Subcutaneous abdominal adipose tissue (tissue), 5 donors: ENCODE measurements at regions not wholly inside any gene's neighbourhood (a gene's known extent, or its start where the extent isn't known, plus 50 kb on each side); places are given as distances from the start of the nearest gene placed in this dataset.
"Not testable (repeated sequence)": the region's sequence is repeated elsewhere in the genome, so short reads cannot be mapped to it uniquely, and the experiment has no call there.

ENCODE experiments used
- H3K27ac ChIP-seq: one replicate; pipeline ENCODE4 v1.7.0; 2013; ENCODE audit warnings: low read depth, mild to moderate bottlenecking, inconsistent platforms, low read length, moderate library complexity
- H3K27me3 ChIP-seq, 5 donors: one replicate each; pipeline ENCODE4 v1.7.0; 2013; ENCODE audit warnings: low read length in 5 of 5, inconsistent platforms in 1 of 5; ENCODE audit not compliant: control insufficient read depth in 5 of 5, insufficient read depth in 4 of 5
- H3K36me3 ChIP-seq, 5 donors: one replicate each; pipeline ENCODE4 v1.7.0; 2013; ENCODE audit warnings: low read length in 5 of 5; ENCODE audit not compliant: control insufficient read depth in 5 of 5, insufficient read depth in 5 of 5
- H3K4me1 ChIP-seq, 5 donors: one replicate each; pipeline ENCODE4 v1.7.0; 2013; ENCODE audit warnings: low read length in 5 of 5, mild to moderate bottlenecking in 3 of 5, moderate library complexity in 1 of 5; ENCODE audit not compliant: control insufficient read depth in 5 of 5, insufficient read depth in 5 of 5
- H3K4me3 ChIP-seq, 5 donors: one replicate each; pipeline ENCODE4 v1.7.0; 2013; ENCODE audit warnings: low read length in 5 of 5, low read depth in 1 of 5
- H3K9ac ChIP-seq, 5 donors: one replicate each; pipeline ENCODE4 v1.7.0; 2013; ENCODE audit warnings: low read length in 5 of 5, mild to moderate bottlenecking in 4 of 5, moderate library complexity in 3 of 5
- H3K9me3 ChIP-seq, 5 donors: one replicate each; pipeline ENCODE4 v1.7.0; 2013; ENCODE audit warnings: low read length in 5 of 5; ENCODE audit not compliant: control insufficient read depth in 5 of 5
- donor health status: healthy.
- donor health status: healthy.
- donor health status: healthy.
- donor health status: healthy.
- donor health status: healthy.

DNA sequence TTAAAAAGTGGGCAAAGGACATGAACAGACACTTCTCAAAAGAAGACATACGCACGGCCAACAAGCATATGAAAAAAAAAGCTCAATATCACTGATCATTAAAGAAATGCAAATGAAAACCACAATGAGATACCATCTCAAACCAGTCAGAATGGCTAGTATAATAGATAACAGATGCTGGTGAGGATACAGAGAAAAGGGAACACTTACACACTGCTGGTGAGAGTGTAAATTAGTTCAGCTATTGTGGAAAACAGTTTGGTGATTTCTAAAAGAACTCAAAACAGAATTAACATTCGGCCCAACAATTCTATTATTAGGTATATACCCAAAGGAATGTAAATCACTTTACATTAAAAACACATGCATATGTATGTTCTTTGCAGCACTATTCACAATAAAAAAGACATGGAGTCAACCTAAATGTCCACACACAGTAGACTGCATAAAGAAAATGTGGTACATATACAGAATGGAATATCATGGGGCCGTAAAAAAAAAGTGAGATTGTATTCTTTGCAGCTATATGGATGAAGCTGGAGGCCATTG is 1569.0 kb downstream of the OLFM4 start:
- H3K9me3 ChIP-seq: peaks cover 0 to 3% (median 0%) of the 10 kb centered on the region in 5 donors
- H3K4me3 ChIP-seq: no peak overlapping the region
- H3K4me1 ChIP-seq: no peaks in the 10 kb centered on the region
- no peak overlapping the region for H3K27ac ChIP-seq
- H3K27me3 ChIP-seq: peaks cover 0 to 3% (median 0%) of the 10 kb centered on the region in 5 donors
- no peaks in the 10 kb centered on the region for H3K36me3 ChIP-seq
- H3K9ac ChIP-seq: no peak overlapping the region

DNA sequence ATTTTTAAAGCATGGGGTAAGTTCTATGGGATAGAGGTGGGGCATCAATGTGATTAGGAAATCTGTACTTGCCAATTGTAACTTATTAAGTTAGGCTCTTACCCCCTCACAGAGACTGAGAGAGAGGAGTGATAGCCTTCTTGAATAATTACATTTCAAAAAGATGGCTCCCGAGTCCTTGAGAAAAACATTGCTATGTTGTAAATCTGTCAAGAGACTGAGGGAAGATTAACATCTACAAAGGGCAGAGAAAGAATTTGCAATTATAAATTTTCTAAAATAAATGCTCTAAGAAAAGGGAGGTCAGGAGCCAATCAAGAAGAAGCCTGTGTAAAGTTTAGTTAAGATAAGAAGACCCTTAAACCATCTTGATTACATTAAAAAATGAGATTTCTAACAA is 1570.8 kb downstream of the OLFM4 start:
- no peak overlapping the region for H3K4me3 ChIP-seq
- no peaks in the 10 kb centered on the region for H3K36me3 ChIP-seq
- no peaks in the 10 kb centered on the region for H3K27me3 ChIP-seq
- H3K9me3 ChIP-seq: no peaks in the 10 kb centered on the region
- no peak overlapping the region for H3K9ac ChIP-seq
- no peaks in the 10 kb centered on the region for H3K4me1 ChIP-seq
- H3K27ac ChIP-seq: no peak overlapping the region

DNA sequence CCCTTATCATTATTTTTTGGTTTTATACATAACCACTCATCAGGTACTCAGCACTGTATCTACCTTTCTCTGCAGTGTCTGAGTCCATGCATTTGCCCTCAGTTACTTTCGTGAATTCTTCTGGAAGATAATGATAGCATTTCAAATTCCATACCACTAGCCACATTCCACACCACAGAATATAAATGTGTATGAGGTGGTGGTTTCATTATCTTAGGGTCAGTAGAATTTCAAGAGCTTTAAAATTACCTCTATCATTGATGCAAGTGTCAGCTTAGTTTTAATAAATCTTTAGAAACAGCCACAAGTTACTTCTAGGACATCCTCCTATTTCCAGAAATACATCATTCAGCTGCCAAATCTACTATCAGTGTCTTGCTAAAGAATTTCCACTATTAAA is 1578.3 kb downstream of the OLFM4 start:
- no peak overlapping the region for H3K27ac ChIP-seq
- H3K4me1 ChIP-seq: no peaks in the 10 kb centered on the region
- H3K36me3 ChIP-seq: no peaks in the 10 kb centered on the region
- no peak overlapping the region for H3K4me3 ChIP-seq
- no peaks in the 10 kb centered on the region for H3K27me3 ChIP-seq
- no peak overlapping the region for H3K9ac ChIP-seq
- H3K9me3 ChIP-seq: no peaks in the 10 kb centered on the region

DNA sequence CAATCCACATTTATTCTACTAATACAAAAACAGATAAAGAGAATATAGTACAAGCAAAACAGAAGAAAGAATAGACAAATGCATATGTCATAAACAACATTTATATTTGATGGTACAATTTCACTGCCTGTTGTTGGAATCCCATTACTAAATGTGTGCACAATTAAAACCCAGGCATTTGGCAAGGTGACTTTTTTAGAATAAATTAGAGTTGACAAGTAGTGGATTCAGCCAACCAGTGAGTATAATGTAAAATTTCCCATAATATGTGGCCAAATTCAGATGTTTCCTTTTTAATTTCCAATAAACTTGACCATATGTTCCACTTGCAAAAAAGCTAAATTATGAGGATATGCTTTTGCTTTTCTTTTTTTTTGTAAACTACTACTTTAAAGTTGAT is 1578.8 kb downstream of the OLFM4 start:
- Histone ChIP-seq H3K27ac (no peak overlapping the region), H3K36me3 (no peaks in the 10 kb centered on the region), H3K4me3 (no peak overlapping the region), H3K4me1 (no peaks in the 10 kb centered on the region), H3K9me3 (no peaks in the 10 kb centered on the region), H3K9ac (no peak overlapping the region), H3K27me3 (no peaks in the 10 kb centered on the region)

DNA sequence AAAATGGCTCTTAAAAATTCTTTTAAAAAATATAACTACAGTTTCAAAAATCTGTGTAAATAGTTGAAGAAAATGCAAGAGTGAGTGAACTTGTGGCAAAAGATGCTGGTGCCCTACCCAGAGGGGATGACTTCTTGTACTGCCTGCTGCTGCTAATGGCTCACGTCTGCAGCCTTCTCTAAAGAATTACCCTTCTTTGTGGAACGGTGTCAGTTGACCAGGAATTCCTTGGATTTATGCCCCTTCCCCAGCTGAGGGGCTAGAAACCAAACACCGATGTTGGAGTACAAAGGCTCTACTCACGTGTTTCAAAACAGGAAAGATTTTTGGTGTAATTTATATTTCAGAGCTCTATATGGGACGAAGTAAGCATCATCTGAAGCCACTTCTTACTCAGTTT is 1582.8 kb downstream of the OLFM4 start:
- Histone ChIP-seq H3K9ac (no peak overlapping the region), H3K36me3 (no peaks in the 10 kb centered on the region), H3K4me3 (no peak overlapping the region), H3K9me3 (no peaks in the 10 kb centered on the region), H3K27me3 (no peaks in the 10 kb centered on the region), H3K27ac (no peak overlapping the region), H3K4me1 (no peaks in the 10 kb centered on the region)

DNA sequence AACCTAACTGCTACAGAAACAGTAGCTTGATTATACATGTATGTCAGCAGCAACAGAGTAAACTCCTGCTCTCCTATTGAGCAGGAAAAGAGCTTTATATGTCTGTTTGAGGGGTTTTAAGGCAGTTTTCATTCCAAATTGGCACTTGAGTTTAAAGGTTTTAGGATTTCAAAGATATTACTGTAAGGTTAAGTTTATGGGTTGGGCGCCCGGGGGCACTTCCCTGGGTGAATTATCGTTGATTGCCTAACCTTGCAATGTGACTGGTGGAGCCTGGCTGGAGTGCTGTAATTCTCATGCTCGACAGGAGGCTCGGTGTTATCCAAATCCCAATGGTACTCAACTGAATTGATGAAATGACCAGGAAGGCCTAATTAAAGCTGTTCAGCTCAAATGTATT is 1586.1 kb downstream of the OLFM4 start:
- no peak overlapping the region for H3K4me3 ChIP-seq
- no peak overlapping the region for H3K9ac ChIP-seq
- H3K9me3 ChIP-seq: no peaks in the 10 kb centered on the region
- no peak overlapping the region for H3K27ac ChIP-seq
- H3K27me3 ChIP-seq: no peaks in the 10 kb centered on the region
- no peaks in the 10 kb centered on the region for H3K36me3 ChIP-seq
- no peaks in the 10 kb centered on the region for H3K4me1 ChIP-seq

DNA sequence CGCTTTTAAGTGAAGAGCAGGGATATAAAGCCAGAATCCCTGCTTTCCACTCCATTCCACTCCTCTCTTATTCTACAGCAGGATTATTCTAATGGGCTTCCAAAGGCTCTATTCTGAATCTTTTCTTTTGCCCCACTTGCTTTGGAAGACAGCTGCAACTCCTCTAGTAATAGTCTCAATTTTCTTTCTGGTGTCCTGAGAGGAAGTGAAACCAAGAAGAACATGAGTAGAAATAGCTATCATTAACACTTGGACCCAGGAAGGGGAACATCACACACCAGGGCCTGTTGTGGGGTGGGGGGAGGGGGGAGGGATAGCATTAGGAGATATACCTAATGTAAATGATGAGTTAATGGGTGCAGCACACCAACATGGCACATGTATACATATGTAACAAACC is 1597.9 kb downstream of the OLFM4 start:
- H3K4me1 ChIP-seq, H3K4me3 ChIP-seq, H3K27ac ChIP-seq, H3K27me3 ChIP-seq, H3K9me3 ChIP-seq, H3K36me3 ChIP-seq, H3K9ac ChIP-seq: not testable (repeated sequence)

DNA sequence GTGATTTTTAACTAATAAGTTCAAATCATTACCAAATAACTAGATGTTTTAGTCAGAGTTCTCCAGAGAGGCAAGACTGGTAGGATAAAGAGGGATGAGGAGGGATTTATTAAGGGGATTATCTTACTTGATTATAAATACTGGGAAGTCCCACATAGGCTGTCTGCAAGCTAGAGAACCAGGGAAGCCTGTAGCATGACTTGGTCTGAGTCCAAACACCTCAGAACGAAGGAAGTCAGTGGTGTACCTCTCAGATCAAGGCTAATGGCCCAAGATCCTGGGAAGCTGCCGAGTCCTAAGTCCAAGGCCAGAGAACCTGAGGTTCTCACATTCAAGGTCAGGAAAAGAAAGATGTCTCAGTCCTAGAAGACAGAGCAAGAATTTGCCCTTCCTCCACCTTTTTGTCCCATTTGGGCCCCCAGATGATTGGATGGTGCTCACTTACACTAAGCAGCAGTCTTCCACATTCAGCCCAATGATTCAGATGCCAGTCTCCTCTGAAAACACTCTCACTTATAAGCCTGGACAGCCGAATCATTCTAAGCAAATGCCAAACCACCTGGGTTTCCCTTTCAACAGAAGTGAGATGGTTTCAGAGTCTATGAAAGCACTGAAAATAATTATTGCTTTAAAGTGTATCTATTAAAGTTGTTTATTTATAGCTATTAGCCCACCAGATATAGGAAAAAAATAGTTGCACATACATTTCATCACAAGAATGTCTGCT is 1599.2 kb downstream of the OLFM4 start:
- H3K9me3 ChIP-seq: no peaks in the 10 kb centered on the region
- no peaks in the 10 kb centered on the region for H3K27me3 ChIP-seq
- no peaks in the 10 kb centered on the region for H3K36me3 ChIP-seq
- no peaks in the 10 kb centered on the region for H3K4me1 ChIP-seq
- no peak overlapping the region for H3K9ac ChIP-seq
- no peak overlapping the region for H3K4me3 ChIP-seq
- H3K27ac ChIP-seq: no peak overlapping the region

DNA sequence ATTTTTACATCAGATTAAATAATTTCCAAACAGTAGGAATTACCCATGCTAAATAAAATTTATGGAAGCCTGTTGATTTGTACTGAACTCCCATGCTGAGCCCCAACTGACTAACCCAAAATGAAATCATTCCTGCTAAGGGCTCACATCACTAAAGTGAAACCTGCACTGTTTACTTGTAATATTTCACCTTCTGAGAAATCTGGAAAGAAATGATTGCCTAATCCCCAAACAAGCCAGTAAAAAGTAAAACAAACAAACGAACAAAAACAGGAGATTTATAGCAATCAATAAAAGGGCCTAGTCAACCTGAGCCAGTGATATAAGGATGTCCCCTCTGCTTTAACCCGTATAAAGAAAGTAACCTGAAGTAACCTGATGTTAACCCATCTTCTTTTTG is 1599.8 kb downstream of the OLFM4 start:
- Histone ChIP-seq H3K27me3 (no peaks in the 10 kb centered on the region), H3K9ac (no peak overlapping the region), H3K36me3 (no peaks in the 10 kb centered on the region), H3K4me3 (no peak overlapping the region), H3K9me3 (no peaks in the 10 kb centered on the region), H3K27ac (no peak overlapping the region), H3K4me1 (no peaks in the 10 kb centered on the region)

DNA sequence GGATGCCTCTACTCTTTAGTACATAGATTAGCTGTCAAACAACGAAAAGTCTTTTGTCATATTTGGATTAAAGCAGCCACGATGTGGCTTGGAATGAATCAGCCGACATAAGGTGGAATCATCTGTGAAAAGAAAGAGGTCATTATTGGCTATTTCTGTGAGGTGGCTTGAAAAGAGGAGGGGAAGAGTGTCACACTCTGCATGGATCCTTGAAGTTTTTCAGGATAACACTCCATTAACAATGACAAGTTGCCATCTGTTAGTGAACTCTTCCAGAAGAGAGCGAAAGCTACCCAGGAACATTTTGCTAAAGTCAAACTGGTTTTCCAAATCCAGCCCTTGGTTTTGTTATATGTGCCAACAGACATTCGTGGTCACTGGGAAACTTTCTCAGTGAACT is 1604.8 kb downstream of the OLFM4 start:
- Histone ChIP-seq H3K4me1 (no peaks in the 10 kb centered on the region), H3K27ac (no peak overlapping the region), H3K36me3 (no peaks in the 10 kb centered on the region), H3K9me3 (peaks cover 0 to 2% (median 0%) of the 10 kb centered on the region in 5 donors), H3K27me3 (peaks cover 0 to 2% (median 0%) of the 10 kb centered on the region in 5 donors), H3K4me3 (no peak overlapping the region), H3K9ac (no peak overlapping the region)
